ENCODE measurements at regions not wholly inside any gene's neighbourhood (a gene's known extent, or its start where the extent isn't known, plus 50 kb on each side); places are given as distances from the start of the nearest gene placed in this dataset.

DNA sequence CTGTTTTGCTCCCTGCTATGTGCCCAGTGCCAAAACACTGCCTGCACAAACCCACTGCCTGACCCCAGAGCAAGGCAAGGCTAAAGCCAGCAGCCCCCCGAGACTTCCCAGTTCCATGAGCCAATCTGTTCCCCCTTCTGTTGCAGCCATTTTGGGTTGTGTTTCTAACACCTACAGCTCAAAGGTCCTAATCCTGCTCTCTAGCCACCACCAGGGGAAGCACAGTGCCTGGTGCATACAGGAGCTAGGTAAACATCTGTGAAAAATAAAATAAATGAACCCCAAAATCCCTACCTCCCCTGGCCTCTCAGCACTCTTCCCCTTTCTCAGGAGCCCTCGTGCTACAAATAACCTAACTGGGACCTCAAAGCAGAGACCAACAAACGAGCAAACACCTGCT, 190.2 kb downstream of the MATN1 start:
- DNase-seq (ENCODE audit: low read depth): no peak
- TF ChIP-seq, protein P1, sequence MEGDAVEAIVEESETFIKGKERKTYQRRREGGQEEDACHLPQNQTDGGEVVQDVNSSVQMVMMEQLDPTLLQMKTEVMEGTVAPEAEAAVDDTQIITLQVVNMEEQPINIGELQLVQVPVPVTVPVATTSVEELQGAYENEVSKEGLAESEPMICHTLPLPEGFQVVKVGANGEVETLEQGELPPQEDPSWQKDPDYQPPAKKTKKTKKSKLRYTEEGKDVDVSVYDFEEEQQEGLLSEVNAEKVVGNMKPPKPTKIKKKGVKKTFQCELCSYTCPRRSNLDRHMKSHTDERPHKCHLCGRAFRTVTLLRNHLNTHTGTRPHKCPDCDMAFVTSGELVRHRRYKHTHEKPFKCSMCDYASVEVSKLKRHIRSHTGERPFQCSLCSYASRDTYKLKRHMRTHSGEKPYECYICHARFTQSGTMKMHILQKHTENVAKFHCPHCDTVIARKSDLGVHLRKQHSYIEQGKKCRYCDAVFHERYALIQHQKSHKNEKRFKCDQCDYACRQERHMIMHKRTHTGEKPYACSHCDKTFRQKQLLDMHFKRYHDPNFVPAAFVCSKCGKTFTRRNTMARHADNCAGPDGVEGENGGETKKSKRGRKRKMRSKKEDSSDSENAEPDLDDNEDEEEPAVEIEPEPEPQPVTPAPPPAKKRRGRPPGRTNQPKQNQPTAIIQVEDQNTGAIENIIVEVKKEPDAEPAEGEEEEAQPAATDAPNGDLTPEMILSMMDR (conservative IDR thresholded peaks at IDR 0.05; ENCODE audit: low read depth, low read length): peak; percentile 8
- no peak overlapping the region for H3K4me3 ChIP-seq (ENCODE audit: low read depth, low read length)

DNA sequence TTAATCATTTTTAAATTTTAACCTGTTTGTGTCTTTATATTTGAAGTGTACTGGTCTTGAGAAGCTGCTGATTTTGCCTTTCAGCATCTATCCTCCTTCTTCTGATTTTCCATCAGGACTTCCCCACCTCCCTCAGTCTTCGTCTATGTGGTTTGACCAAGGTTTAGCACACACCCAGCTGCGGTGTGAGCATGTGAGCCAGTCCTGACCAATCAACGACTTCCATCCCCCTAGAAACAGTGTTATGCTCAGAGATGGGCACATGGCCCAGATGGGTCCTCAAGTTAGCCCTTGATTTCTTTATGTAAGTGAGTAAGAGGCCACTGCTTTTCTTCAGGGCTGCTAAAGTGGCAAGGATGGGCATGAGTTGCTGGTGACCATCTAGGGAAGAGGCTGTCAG, 190.8 kb downstream of the MATN1 start:
- TF ChIP-seq, protein P1 (conservative IDR thresholded peaks at IDR 0.05; ENCODE audit: low read depth, low read length): no peak
- DNase-seq (ENCODE audit: low read depth): no peak
- H3K4me3 ChIP-seq (ENCODE audit: low read depth, low read length): no peak overlapping the region

DNA sequence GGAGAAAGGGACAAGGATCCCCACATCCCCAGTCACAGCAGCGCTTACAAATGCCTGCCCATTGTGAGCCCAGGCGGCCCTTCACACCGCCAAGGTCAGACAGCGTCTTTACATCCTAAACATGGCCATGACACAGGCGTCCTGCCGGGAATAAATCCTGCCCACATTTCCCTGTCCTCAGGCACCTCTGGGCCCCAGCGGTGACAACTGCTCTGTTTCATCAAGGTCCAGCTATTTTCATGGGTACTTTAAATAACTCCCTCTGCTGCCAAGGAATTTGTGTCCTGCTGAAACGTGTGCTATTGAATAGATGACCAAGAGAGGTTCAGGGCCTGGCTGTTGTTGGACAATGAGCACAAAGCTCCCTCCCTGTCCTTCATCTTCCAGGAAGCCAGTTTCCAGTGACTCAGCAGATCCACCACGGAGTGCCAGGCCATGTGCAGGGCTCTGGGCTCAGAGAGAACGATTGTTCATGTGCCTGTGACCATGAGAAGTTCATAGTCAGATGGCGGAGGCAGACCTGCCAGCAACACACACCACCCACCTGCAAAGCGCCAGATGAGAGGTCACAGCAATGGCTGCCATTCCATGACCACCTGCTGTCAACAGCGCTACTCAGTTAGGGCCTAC, 195.8 kb downstream of the MATN1 start:
- TF ChIP-seq, protein P1 (conservative IDR thresholded peaks at IDR 0.05; ENCODE audit: low read depth, low read length): no peak
- DNase-seq (ENCODE audit: low read depth): no peak
- H3K4me3 ChIP-seq (ENCODE audit: low read depth, low read length): no peak overlapping the region

DNA sequence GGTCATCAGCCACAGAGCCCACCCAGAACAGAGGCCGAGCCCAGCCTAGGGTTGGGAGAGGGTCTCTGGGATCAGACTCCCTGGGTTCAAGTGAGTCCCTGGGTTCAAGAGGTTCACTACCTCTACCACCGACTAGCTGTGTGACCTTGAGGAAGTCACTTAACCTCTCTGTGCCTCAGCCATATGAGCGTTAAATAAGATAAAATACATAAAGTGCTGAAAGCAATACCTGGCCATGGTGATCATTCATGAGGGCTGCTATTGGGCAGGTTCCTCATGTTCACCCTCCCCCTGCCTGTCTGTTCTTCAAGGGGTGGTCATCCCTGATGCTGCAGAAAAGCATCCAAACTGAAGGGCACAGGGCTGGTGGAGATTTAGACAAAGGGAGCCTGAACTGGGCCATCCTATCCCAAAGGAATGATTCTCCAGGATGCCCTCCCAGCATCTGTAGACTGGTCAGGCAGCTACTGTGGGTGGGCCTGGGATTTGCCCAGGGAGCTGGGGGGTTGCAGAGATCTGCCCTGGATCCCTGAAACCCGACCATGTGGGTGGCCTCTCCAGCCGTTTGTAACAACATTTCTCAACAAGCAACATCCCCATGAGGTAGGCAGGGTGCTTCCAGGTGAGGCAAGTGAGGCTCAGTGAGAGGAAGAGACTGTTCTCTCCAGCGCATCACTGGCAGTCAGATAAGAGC, 196.6 kb downstream of the MATN1 start:
- TF ChIP-seq, protein P1 (conservative IDR thresholded peaks at IDR 0.05; ENCODE audit: low read depth, low read length): no peak
- H3K4me3 ChIP-seq (ENCODE audit: low read depth, low read length): no peak overlapping the region
- no peak for DNase-seq (ENCODE audit: low read depth)

DNA sequence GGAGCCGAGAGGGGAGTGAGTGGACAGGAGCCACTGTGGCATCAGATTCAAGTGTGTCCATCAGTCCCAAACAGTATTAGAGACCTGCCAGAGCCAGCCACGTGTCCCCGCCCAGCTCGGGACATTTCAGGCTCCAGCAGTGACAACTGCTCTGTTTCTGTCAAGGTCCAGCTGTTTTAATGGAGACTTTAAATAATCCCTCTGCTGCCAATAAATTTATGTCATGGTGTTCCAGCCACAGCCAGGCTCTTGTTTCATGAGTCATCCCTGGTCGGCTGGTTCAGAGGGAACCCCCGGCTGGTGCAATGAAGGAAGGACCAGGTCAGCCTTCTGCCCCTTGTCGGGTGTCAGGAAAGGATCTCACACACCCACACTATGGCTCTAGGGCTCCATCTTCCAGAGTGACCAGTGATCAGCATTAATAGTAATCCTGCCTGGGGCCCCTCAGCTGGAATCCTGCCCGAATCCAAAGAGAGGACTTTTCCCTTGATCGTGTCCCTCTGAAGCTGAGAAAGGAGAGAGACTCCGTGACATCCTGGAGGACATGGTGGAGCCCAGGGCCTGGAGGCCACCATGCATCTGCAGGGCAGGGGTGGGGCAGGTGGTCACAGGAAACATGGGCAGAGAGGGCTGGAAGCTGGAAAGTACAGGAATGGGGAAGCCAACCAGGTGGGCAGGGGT, 197.3 kb downstream of the MATN1 start:
- H3K4me3 ChIP-seq (ENCODE audit: low read depth, low read length): no peak overlapping the region
- TF ChIP-seq, protein P1 (conservative IDR thresholded peaks at IDR 0.05; ENCODE audit: low read depth, low read length): no peak
- peak; percentile 57 for DNase-seq (ENCODE audit: low read depth)

DNA sequence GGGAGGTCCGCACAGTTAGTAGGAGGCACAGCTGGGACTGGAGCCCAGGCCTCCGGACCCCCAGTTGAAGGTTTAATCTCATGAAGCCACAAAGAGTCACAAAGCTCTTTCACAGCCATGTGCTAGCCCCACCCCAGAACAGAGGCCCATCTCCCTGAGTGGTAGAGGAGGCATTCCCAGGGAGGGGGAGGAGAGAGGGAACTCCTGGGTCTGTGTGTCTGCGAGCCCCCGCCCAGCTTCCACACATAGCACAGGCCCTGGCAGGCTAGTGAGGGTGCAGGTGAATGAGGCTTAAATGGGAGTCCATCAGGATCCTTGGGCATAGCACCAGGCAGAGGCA, 197.8 kb downstream of the MATN1 start:
- no peak overlapping the region for H3K4me3 ChIP-seq (ENCODE audit: low read depth, low read length)
- no peak for DNase-seq (ENCODE audit: low read depth)
- TF ChIP-seq, protein P1 (conservative IDR thresholded peaks at IDR 0.05; ENCODE audit: low read depth, low read length): no peak

Measured in epithelial cell of proximal tubule (primary cell).